NCI-H2227 treated with DMSO at 0.1 percent for 48 hours (cell line): ENCODE measurements at regions not wholly inside any gene's neighbourhood (a gene's known extent, or its start where the extent isn't known, plus 50 kb on each side); places are given as distances from the start of the nearest gene placed in this dataset.

ENCODE experiments used
- DNase-seq: peaks from one replicate; lab custom pipeline; 2025; lab: John Stamatoyannopoulos, UW

DNA sequence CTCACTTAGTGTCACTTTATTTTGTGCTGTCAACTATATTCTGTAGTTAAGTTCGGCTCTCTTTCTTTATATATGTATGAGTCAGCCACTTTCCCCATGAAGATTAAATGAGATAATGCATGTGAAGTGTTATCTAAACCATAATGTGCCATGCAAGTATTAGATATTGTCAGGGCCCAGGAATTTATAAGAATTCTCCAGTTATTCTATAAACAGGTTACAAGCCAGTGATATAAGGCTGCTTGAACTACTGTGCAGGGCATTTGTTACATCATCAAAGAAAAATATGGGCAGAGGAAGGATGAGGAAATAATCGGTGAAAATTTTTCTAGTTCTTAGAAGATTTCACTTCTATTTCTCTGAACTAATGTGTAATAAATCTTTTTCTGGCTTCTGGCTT lies 1049.0 kb upstream of the NR2F2 start:
- no peak for DNase-seq

DNA sequence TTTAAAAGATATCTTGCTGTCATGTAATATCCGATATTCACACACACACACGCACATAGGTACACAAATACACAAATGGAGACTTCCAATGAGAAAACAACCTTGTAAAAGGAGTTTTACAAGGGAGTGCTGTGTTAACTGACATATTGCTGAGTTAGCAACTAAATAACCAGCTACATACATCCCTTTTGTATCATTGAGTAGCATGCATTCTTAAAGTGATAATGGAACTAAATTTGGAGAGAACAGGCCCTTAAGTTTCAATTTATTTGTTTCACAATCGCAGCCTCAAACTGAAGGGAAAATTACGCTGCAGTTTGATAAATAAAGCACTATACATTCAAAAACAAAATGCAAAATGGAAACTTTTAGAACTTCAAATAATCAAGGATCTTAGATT lies 1046.0 kb upstream of the NR2F2 start:
- no peak for DNase-seq

DNA sequence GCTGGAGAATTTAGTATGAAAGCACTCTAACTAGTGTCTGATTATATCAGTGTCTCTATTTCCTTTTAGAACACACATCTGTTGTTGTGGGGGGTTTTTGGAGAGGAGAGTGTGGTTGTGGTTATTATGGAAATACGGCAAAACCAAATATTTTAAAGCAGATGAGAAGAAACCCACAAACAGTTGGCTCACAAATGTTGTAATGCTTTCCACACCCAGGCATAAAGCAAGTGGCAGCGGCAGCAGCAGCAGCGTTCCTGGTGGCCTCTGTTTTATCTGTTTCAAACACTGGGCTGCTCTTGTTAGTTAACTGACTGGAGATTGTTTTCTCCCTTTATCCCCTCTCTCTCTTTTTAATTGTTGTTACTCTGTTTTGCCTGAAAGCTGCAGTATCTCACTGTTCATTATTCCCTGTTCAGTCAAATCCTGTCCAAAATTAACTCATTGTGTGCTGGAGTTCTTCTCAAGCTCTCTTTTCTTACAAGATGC lies 1045.5 kb upstream of the NR2F2 start:
- DNase-seq: no peak

DNA sequence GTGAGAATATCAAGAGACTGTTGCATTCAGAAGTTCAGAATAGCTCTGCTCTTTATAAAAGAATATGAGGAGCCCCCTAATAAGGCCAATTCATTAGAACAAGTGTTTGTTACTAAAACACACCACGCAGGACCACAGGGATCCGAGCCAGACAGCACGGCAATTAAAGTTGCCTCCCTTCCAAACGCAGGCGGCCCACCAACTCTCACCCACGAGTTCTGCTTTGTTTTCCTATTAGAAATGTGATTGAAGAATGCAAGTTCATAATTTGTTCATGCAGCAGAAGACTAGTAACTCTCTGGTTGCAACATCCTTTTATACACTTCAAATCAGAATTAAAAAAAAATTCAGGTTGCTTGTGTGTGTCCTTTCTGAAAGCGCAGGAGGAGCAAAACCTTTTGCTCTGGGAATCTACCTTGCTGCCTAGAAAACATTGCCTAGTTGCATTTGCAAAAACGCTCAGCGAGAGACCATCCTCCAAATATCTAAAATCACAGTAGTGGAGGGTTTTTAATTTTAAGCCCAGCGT lies 1044.1 kb upstream of the NR2F2 start:
- DNase-seq: no peak

DNA sequence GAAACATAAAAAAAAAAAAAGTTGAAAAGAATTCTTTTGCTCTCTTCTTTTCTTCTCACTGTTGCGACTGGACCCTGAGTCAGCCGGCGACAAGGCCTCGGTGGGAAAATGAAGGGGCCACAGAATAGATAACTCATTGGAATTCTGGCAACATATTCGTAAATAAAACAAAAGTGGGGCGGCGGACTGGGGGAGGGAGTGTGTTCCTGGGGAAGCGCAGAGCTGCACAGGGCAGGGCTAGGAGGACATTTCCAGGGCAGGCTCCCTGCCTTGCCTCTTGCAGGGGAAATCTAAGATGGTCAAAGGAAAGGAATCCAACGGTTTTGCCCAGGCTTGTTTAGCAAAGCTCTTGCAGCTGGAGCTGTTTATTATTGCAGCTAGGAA lies 1042.8 kb upstream of the NR2F2 start:
- DNase-seq: no peak

DNA sequence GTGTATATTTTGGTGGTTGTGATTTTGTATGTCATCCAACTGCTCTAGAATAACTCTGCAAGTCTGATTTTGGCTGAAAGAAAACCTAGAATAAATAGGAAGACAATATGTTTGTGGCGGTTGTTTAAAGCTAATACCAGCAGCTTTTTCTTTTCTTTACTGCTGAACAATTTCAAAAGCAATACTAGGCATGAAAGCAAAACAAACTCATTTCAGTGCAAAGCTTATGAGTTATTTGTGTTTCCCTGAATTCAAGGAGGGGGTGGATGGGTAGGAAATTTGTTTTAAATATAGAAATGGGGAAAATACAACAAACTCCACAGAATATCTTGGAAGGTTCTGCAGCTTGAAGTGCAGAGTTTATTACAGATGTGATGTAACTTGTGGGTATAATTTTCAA lies 1041.9 kb upstream of the NR2F2 start:
- DNase-seq: no peak

DNA sequence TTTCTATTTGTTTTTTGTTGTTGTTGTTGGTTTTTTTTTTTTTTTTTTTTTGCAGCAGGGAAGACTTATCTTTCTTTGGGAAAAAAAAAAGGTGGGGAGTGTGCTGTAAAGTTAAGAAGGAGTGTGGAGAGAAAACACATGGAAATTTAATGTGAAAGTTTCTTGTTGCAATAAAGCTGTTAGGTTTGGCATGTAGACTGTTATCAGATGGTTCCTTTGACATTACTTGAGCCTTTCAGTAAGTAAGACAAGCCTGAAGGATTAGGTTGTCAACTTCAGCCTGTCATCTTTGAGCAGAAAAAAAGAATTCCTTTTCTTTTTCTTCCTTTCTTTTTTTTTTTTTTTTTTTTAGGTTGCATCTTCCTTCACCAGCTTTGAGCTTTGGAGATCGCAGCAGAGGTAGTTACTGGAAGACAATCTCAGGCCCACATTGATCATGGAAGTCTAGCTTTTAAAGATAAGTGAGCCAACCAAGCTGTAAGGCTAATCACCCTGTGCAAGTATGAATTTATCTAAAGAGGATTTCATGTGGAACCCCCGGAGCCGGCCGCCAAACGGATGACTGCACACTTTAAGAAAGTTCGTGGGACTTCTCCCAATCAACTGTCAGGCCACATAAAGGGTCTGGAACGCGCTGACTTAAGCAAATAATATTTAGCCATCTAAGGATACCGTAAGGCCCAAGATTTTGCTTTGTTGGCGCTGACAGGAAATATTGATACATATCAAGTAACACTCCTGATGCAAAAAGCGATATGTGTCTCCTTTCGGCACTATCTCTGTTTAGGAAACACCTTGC lies 1040.1 kb upstream of the NR2F2 start:
- DNase-seq: no peak

DNA sequence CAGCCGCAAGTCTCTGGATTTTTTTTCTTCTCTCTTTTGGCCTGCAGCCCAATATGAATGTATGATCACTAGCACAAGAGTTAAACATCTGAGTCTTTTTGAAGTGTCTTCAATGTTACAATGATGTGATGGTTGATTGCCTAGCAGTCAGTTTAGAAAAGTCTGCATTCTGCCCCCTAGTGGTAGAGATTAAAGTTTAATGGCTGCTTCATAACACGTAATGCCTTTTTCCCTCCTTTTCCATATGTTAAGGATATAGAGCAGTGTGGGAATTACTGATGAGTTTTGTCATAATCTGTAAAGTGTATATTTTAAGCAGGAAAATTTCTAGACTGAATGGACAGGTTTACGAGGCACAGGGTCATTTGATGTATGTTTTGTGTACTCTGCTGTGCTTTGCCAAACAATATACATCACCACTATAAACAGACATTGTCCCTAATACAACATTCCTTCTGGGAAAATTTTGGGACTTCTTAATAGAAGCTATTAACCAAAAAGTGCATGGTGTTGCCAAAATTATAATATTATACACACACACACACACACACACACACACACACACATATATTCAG lies 1038.5 kb upstream of the NR2F2 start:
- no peak for DNase-seq

DNA sequence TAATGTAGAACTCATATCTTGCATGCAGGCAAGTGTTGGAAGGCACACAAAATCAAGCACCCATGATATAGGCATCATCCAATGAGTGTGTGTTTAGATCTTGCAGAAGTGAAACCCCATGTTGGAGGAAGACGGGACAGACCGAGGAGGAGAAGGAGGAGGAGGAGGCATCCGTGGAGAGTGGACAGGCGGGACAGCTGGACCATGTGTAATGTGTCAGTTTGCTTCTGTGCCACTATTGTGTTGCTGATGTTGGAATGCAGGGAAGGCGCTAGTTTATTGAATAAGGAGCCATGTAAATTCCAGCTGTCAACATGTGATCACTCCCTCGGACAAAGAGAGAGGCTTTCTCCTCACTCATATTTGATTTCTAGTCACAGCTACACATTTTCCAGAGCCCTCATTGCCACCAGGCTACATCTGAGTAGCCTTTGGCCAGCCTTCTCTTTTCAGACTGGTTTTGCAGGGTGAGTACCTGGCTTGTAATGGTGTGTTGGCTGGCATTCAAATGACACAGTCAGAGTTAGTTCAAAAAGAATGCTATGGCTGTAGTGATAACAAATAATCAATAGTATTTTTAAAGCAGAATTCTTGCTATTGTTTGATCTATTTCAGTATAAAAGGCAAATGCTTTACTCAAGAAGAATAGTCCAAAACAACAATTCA lies 1037.6 kb upstream of the NR2F2 start:
- DNase-seq: no peak

DNA sequence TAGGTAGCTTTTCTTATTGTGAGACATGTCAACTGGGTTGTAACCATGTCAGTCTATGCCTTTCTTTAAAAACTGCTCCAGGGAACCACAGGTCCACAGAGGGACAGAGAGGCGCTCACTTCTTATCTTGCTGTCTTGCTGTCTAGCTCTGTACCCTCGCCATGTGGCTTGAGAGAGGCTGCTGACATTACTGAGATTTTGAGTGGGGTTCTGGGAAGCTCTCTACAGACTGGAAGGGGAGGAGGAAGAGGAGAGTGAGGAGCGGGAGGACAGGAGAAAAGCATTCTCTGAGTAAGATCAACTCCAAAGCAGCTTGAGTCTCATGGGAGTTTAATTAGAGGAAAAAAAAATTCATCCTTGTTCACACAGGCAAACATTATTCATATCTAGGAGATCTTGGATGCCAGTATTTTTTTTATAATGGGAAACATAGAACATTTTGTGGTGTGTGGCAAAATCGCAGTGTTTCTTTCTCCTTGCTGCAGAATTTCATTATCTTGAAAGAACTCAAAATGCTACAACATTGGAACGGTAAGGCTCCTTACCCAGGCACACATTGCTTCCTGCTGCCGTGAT lies 1037.0 kb upstream of the NR2F2 start:
- DNase-seq: no peak

DNA sequence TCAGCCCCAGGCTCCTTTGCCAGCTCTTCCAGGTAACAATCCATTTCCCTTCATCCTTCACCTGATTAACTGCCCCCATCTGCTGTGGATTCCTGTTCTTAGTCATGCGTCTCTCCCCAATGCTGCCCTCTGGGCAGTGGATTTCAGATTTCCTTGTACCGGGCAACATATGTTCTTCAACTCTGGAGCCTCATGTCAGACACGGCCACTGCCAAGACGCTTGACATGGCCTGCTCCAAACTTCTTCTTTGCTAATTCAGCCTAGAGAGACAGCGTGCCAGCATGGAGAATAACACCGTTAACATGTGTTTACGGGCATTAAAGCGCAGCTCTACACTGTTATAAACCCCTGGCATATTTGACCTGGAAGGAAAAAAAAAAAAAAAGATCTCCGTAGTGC lies 1035.1 kb upstream of the NR2F2 start:
- no peak for DNase-seq

DNA sequence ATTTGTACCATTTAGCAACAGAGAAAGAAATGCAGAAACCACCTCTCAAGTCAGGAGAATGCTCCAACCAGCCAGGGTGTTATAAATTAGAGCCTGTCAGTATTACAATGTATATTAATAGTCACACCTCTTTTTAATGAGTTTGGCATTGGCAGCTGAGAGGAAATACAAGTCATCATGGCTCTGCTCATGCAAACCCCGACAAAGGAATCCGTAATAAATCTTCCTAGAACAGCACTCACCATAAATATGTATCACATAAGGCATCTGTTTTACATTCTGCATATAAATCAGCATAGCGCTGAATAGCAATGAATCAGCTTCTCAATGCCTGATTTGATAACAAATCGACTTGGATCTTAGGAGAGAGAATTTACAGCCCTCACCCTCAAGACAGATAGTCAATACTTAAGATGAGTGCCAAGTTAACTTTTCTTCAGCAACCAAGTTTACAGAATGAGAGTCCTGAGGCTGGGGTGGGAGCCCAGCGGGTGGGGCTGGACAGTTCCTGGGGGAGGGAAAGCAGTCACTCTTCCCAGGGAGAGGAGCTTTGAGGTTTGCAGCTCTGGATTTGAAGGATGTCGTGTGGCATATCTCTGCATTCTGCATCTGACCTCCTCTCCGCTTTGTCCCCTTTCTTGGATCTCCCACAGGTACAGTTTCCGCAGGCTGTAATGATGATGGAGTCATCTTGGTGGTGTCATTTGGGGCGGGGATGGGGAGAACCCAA lies 1034.4 kb upstream of the NR2F2 start:
- no peak for DNase-seq

DNA sequence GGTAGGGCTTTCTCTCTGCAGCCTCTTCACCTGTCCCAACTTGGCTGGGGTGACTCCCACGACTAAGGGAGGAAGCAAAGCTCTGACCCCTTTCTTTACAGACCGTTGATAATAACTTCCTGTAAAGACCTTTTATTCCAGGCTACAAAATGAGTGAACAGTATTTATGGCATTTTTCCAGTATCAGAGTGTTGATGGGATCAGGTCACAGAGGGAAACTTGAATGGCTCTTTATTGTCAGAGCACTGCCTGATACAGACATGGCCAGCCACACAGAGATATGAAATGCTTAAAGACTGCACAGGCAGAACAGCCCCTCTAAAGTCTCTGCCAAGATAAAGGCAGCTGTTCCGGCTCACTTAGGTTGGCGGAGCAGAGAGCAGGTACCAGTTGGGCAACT lies 1033.9 kb upstream of the NR2F2 start:
- DNase-seq: no peak

DNA sequence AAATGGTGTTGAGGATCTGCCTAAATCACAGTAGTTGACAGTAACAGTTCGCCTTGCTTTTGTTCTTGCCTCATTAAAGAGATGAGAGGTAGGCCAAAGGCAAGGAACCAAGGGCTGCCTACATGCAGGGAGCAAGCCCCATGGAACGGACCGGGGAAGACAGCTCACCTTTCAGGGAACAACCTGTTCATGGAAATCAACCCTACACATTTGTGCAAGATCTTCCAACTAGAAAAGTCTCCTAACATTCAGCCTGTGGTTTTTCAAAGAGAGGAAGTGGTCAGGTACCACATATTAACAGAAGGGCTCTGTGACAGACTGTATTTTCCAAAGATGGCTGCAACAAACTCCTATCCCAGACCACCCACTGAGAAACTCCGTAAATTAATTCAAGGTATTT lies 1031.8 kb upstream of the NR2F2 start:
- DNase-seq: no peak

DNA sequence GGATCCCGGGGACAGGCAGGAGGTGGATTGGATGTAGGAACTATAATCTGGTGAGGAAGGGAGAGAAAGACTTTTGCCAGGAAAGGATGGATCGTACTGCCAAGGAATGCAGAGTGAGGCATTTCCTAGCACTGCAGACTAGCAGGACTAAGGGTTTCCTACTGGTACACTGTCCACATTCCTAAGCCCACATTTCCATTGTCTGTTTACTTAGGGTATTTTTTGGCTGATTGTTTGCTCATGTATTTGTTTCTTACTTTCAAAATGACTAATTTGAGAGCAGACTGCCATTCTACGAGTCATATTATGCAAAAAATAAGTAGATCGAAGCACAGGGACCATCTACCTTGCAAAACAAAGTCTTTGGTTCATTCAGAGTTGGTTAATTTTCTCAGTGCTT lies 1029.5 kb upstream of the NR2F2 start:
- no peak for DNase-seq

DNA sequence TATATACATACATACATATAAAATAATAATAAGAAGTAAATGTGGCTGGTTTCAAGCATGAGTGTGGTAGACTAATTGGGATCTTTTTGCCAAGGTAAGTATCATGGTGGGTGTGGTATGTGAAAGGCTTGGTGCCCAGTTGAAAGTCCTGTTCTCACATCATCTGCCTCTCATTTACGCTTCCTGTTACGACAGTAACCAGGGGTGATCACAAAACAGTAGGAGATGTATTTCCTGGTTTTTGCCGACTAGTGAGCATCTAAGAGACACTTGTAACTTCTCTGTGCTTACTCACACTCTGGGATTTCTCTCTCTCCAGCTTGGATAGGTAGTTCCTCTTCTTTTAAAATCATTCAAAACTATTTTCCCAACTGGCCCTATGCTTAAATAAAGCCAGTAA lies 1028.3 kb upstream of the NR2F2 start:
- DNase-seq: no peak

DNA sequence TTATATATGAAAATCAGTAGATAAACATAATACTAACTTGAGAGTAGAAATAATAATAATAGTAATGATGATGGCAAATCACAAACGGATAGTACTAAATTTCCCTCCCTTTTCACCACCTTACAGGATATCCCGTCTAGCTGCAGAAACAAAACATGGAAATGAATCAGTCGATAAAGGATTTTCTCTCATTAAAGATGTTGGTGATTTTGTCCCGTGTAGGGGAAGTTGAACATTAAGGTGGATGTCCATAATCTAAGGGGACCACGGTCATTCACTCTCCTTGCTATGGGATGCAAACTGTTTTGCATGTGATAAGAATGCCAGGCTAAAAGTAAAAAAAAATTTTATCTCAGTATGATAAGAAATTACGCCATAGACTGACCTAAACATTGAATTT lies 1027.7 kb upstream of the NR2F2 start:
- no peak for DNase-seq

DNA sequence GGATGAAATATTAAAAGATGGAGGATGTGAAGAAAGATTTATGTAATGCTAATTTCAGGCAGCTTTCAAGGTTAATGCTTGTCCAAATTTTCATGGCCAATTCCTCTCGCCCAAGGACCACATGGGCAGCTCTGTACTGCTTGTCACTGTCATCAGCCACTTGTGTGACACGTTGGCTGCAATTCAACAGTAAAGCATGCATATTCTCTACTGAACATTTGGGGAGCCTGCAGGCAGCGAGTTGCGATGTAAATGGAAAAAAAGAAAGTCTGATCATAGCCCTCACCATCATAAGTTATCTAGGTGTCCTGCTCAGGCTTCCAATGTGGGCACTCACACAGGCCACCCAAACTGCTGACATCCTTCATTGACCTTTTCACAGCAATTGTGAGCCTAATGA lies 1026.8 kb upstream of the NR2F2 start:
- no peak for DNase-seq

DNA sequence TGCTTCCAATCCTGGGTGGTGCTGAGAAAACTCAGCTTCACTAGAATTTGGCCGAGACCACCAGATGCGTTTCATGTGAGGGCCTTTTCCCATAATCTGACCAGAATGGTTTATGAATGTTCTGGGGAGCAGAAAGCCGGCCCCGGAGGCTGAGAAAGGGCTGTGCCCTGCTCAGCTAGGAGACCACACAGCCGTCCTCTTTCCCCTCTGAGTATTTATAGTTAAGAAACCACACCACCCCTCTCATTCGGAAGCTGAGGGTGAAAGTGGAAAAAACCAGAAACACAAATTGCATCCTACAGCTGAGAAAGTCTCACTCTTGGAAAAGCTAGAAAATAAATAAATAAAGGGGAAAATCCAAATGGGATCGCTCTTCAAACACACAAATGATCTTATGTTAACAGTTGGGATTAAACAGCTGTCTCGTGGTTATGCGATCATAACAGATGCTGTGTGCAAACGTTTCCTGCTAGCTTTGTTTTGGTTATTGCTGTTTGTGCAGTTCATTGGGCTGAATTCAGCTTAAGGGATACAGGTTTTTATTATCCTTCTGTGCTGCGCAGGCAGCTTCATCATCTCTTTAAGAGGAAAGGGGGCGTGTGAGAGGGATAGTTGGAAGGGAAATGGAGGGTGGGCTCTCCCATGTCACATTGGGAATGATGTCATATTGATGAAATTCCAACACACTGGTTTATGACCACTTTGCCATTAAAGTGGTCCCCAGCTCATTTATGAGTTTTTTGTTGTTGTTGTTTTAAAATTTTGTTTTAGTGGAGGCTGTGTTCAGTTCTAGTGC lies 1026.2 kb upstream of the NR2F2 start:
- DNase-seq: no peak

DNA sequence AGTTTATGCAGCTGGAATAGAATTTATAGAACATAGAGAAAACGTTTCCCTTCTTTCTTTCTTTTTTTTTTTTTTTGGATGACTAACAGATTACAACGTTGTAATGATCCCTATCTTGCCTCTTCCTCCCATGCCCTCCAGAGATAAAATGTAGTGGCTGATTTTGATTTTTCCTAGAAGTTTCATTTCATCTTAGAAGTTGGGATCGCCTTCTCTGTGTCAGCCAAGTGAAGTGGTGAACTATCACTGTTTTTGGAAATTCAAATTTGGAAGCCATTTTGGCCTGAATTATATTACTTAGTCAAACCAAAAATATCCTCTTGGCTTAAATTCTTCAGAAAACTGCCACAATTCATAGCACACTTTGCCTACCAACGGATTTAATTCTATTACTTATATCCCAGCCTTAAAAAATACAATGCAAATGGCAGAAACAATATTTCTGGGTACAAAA lies 1025.5 kb upstream of the NR2F2 start:
- no peak for DNase-seq

DNA sequence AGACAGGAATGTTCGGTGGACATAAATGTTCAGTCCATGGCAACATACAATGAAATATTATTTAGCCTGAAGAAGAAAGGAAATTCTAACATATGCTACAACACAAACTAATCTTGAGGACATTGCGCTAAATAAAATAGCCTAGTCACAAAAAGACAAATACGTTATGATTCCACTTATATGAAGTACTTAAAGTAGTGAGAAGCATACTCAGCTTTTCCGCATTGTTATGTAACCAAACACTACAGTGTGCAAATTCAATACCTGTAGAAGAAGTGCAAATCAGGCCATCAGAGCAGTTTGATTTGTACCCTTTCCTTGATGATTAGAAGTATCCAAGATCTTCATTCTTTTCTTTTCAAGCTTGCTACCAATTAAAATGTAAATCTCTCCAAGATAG lies 1023.4 kb upstream of the NR2F2 start:
- DNase-seq: no peak
